Skeletal muscle satellite cell (primary cell): ENCODE measurements at regions not wholly inside any gene's neighbourhood (a gene's known extent, or its start where the extent isn't known, plus 50 kb on each side); places are given as distances from the start of the nearest gene placed in this dataset.

Experiments
- H3K27me3 ChIP-seq: 2 replicates; pipeline ENCODE4 v1.7.0; 2013; ENCODE audit warnings: low read length; ENCODE audit not compliant: control insufficient read depth, insufficient read depth
- H3K36me3 ChIP-seq: 2 replicates; pipeline ENCODE4 v1.7.0; 2013; ENCODE audit warnings: mild to moderate bottlenecking, control low read depth, low read length; ENCODE audit not compliant: insufficient read depth
- H3K4me1 ChIP-seq: 2 replicates; pipeline ENCODE4 v1.7.0; 2013; ENCODE audit warnings: low read length; ENCODE audit not compliant: control insufficient read depth, insufficient read depth
- H3K4me2 ChIP-seq: 2 replicates; pipeline ENCODE4 v1.7.0; 2013; ENCODE audit warnings: mild to moderate bottlenecking, low read length
- H3K4me3 ChIP-seq: 2 replicates; pipeline ENCODE4 v1.7.0; 2013; ENCODE audit warnings: low read length
- H3K9ac ChIP-seq: 2 replicates; pipeline ENCODE4 v1.7.0; 2013; ENCODE audit warnings: mild to moderate bottlenecking, low read depth, low read length, moderate library complexity
- H3K9me3 ChIP-seq: replicated peaks from 2 replicates; pipeline ENCODE4 v1.7.0; 2013; ENCODE audit warnings: mild to moderate bottlenecking, control low read depth, low read length

GRCh38 chr2:44879269-44880124, 62.0 kb upstream of the SIX3 start:
- Histone ChIP-seq H3K4me2 (no peak overlapping the region), H3K36me3 (no peaks in the 10 kb centered on the region), H3K27me3 (peaks cover 80% of the 10 kb centered on the region), H3K4me3 (no peak overlapping the region), H3K4me1 (no peaks in the 10 kb centered on the region), H3K9ac (no peak overlapping the region), H3K9me3 (no peaks in the 10 kb centered on the region)

DNA sequence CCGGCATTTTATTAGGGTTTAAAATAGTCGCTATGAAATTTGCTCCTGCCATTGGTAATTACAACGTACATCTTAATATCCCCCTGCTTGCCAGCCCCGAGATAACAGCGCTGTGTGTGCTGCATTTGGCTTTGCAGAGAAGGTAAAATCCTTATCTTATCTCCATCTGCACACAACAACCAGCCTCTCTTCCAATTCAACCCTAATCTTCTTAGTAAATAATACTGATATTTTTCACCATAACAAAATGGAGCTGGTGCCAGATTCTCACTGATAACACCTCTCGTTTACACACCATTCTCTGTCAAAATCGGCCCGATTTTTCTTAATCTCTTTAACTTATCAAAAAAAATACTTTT, 61.4 kb upstream of the SIX3 start:
- no peak overlapping the region for H3K4me3 ChIP-seq
- H3K36me3 ChIP-seq: no peaks in the 10 kb centered on the region
- H3K9me3 ChIP-seq: no peaks in the 10 kb centered on the region
- H3K4me2 ChIP-seq: no peak overlapping the region
- no peak overlapping the region for H3K9ac ChIP-seq
- H3K27me3 ChIP-seq: peaks cover 85% of the 10 kb centered on the region
- no peaks in the 10 kb centered on the region for H3K4me1 ChIP-seq

DNA sequence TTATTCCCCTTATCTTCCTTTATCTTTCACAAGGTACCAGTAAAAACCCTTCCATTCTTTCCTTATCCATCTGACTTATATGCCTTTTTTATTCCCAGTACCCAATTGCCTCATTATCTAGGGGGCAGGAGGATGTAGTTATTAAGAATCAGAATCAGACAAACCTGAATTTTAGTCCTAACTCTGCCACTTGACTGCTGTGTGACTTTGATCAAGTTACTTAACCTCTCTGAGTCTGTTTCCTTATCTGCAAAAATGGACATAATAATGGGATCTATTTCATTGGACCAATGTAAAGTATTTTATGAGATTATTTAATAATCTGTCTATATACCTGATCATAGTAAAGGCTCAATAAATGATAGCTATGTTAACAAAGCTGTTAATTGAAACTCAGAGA, 59.6 kb upstream of the SIX3 start:
- no peak overlapping the region for H3K4me3 ChIP-seq
- peaks cover 93% of the 10 kb centered on the region for H3K27me3 ChIP-seq
- H3K36me3 ChIP-seq: no peaks in the 10 kb centered on the region
- H3K4me2 ChIP-seq: no peak overlapping the region
- no peak overlapping the region for H3K9ac ChIP-seq
- H3K4me1 ChIP-seq: no peaks in the 10 kb centered on the region
- H3K9me3 ChIP-seq: no peaks in the 10 kb centered on the region

- no peak overlapping the region for H3K4me3 ChIP-seq
- no peaks in the 10 kb centered on the region for H3K4me1 ChIP-seq
- H3K4me2 ChIP-seq: no peak overlapping the region
- no peak overlapping the region for H3K9ac ChIP-seq
- no peaks in the 10 kb centered on the region for H3K36me3 ChIP-seq
- H3K9me3 ChIP-seq: no peaks in the 10 kb centered on the region
- H3K27me3 ChIP-seq: peaks cover 91% of the 10 kb centered on the region
Observed at GRCh38 chr2:44883356-44883755, 58.1 kb upstream of the SIX3 start.

- H3K9me3 ChIP-seq: no peaks in the 10 kb centered on the region
- H3K4me2 ChIP-seq: no peak overlapping the region
- no peaks in the 10 kb centered on the region for H3K36me3 ChIP-seq
- no peaks in the 10 kb centered on the region for H3K4me1 ChIP-seq
- peaks cover 91% of the 10 kb centered on the region for H3K27me3 ChIP-seq
- no peak overlapping the region for H3K4me3 ChIP-seq
- H3K9ac ChIP-seq: no peak overlapping the region
Observed at GRCh38 chr2:44884231-44884630, 57.3 kb upstream of the SIX3 start.

DNA sequence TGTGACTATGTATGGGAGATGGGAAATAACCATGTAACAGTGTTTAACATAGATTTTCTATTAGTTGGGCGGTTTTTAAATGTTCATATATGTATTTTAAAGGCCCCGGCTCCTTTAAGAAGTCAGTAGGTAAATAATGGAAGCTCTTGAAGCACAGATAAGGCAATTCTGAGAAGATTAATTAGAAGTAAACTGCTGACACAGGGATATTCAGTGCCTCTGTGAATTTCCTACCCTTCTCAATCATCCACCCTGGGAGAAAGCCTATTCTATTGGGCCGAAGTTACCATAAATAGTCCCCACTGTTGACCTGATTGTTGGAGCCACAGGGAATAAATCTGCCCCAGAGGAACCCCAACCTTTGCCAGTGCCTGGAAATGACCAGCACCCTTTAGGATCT, 56.8 kb upstream of the SIX3 start:
- Histone ChIP-seq H3K9ac (no peak overlapping the region), H3K27me3 (peaks cover 87% of the 10 kb centered on the region), H3K4me2 (no peak overlapping the region), H3K4me3 (no peak overlapping the region), H3K4me1 (no peaks in the 10 kb centered on the region), H3K9me3 (no peaks in the 10 kb centered on the region), H3K36me3 (no peaks in the 10 kb centered on the region)

GRCh38 chr2:44886414-44886813, 55.1 kb upstream of the SIX3 start:
- Histone ChIP-seq H3K27me3 (peaks cover 75% of the 10 kb centered on the region), H3K4me1 (no peaks in the 10 kb centered on the region), H3K4me2 (no peak overlapping the region), H3K9me3 (no peaks in the 10 kb centered on the region), H3K36me3 (no peaks in the 10 kb centered on the region), H3K9ac (no peak overlapping the region), H3K4me3 (no peak overlapping the region)

DNA sequence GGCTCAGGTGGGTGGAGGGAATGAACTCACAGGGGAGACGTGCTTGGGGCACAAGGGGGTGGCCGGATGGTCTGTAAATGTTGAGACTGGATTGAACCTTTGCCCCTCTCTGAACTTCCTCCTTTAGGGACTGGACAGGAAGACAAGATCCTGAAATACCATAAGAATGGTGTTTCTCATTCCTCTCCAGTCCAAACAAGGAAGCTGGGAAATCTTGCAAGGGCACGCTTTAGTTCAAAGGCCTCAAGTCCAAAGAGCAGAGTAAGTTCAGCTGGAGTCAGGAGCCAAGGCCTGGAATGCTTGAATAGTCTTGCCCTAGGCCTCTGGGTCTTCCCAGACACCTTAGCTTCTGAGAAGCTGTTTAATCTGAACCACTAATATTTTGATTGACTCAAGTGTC, 52.4 kb upstream of the SIX3 start:
- Histone ChIP-seq H3K4me3 (no peak overlapping the region), H3K9ac (no peak overlapping the region), H3K36me3 (no peaks in the 10 kb centered on the region), H3K9me3 (no peaks in the 10 kb centered on the region), H3K4me1 (no peaks in the 10 kb centered on the region), H3K4me2 (no peak overlapping the region), H3K27me3 (peaks cover 48% of the 10 kb centered on the region)
